ENCODE measurements at regions not wholly inside any gene's neighbourhood (a gene's known extent, or its start where the extent isn't known, plus 50 kb on each side); places are given as distances from the start of the nearest gene placed in this dataset.
"Not testable (repeated sequence)": the region's sequence is repeated elsewhere in the genome, so short reads cannot be mapped to it uniquely, and the experiment has no call there.

DNA sequence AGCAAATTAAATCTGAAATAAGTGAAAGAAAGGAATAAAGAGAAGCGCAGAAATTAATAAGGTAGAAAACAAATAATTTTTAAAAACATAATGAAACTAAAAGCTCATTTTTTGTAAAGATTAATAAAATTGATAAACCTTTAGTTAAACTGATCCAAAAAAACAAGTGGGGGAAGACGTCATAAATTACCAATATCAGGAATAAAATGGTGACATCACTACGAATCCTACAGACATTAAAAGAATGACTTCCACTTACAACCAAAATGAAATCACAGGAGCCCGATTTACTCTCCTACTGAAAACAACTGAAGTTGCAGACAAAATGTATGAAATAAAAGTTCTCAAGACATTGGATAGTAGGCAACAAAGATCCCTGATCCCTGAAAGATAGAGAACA is 68.1 kb upstream of the IFFO2 start:
- H3K4me3 ChIP-seq (ENCODE audit: low read depth, low read length): no peak overlapping the region
- TF ChIP-seq, protein P1, sequence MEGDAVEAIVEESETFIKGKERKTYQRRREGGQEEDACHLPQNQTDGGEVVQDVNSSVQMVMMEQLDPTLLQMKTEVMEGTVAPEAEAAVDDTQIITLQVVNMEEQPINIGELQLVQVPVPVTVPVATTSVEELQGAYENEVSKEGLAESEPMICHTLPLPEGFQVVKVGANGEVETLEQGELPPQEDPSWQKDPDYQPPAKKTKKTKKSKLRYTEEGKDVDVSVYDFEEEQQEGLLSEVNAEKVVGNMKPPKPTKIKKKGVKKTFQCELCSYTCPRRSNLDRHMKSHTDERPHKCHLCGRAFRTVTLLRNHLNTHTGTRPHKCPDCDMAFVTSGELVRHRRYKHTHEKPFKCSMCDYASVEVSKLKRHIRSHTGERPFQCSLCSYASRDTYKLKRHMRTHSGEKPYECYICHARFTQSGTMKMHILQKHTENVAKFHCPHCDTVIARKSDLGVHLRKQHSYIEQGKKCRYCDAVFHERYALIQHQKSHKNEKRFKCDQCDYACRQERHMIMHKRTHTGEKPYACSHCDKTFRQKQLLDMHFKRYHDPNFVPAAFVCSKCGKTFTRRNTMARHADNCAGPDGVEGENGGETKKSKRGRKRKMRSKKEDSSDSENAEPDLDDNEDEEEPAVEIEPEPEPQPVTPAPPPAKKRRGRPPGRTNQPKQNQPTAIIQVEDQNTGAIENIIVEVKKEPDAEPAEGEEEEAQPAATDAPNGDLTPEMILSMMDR (IDR thresholded peaks at IDR 0.05; ENCODE audit: insufficient read depth, low read length): no peak
- no peak for DNase-seq (ENCODE audit: low read depth)

DNA sequence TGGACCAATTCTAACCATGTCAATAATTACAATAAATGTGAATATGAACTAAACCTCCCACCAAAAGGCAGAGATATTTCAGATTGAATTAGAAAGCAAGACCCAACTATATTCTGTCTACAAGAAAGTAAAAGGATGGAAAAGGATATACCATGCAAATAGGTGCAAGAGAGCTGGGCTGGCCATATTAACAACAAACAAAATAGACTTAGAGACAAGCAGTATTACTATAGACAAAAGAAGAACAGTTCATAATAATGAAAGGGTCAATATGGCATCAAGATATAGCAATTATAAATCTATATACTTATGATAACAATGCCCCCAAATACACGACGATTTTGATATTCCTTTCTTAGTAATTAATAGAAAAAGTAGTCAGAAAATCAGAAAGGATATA is 67.3 kb upstream of the IFFO2 start:
- TF ChIP-seq, protein P1 (IDR thresholded peaks at IDR 0.05; ENCODE audit: insufficient read depth, low read length): no peak
- no peak for DNase-seq (ENCODE audit: low read depth)

DNA sequence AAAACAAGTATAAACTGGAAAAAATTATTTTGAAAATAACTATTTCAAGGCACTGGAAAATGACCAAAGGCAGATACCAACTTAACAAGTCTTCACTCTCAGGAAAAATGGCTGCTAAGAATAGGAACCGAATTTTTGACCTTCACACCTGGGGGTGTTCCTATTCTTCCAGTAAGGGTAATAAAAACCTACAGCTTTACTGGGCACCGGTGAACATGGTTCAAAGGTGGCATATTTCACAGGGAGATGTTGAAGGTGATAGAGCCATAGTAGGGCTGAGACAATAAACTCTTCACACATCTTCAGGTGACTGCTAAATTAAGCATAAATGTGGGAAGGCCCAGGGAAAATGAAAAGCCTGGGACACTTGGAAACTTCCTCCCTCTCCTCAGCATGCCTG is 65.4 kb upstream of the IFFO2 start:
- H3K4me3 ChIP-seq (ENCODE audit: low read depth, low read length): no peak overlapping the region
- TF ChIP-seq, protein P1 (IDR thresholded peaks at IDR 0.05; ENCODE audit: insufficient read depth, low read length): no peak
- DNase-seq (ENCODE audit: low read depth): no peak

More for the DNA sequence above, 67.3 kb upstream of the IFFO2 start:
- no peak overlapping the region for H3K4me3 ChIP-seq (ENCODE audit: low read depth, low read length)

DNA sequence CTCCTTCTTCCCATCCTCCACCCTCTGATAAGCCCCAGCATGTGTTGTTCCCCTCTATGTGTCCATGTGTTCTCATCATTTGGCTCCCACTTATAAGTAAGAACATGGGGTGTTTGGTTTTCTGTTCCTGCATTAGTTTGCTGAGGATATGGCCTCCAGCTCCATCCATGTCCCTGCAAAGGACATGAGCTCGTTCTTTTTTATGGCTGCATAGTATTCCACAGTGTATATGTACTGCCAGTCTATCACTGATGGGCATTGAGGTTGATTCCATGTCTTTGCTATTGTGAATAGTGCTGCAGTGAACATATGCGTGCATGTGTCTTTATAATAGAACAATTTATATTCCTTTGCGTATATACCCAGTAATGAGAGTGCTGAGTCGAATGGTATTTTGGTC is 62.8 kb upstream of the IFFO2 start:
- not testable (repeated sequence) for DNase-seq (ENCODE audit: low read depth); H3K4me3 ChIP-seq (ENCODE audit: low read depth, low read length)

DNA sequence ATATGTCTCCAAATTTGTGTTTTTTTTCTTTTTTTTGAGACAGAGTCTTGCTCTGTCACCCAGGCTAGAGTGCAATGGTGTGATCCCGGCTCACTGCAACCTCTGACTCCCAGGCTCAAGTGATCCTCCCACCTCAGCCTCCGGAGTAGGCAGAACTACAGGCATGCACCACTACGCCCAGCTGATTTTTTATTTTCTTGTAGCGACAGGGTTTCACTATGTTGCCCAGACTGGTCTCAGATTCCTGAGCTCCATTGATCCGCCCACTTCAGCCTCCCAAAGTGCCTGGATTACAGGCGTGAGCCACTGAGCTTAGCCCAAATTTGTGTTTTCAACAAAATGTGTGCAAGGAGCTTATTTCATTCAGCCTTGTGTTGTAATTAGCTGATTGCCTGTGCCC is 59.0 kb upstream of the IFFO2 start:
- TF ChIP-seq, protein P1 (IDR thresholded peaks at IDR 0.05; ENCODE audit: insufficient read depth, low read length): no peak
- H3K4me3 ChIP-seq (ENCODE audit: low read depth, low read length): no peak overlapping the region
- no peak for DNase-seq (ENCODE audit: low read depth)

DNA sequence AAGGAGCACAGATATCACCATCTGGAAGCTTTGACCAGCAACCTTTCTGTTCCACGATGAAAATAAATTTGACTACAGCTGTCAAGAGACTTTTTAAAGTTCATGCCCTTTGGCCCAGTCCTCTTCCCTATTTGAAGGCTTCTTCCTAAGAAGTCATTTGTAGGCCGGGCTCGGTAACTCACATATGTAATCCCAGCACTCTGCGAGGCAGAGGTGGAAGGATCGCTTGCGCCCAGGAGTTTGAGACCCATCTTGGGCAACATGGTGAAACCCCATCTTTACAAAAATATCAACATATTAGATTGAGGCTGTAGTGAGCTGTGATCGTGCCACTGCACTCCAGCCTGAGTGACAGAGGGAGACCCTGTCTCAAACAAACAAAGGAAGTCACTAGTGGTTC is 58.3 kb upstream of the IFFO2 start:
- no peak for DNase-seq (ENCODE audit: low read depth)
- TF ChIP-seq, protein P1 (IDR thresholded peaks at IDR 0.05; ENCODE audit: insufficient read depth, low read length): no peak
- H3K4me3 ChIP-seq (ENCODE audit: low read depth, low read length): no peak overlapping the region

DNA sequence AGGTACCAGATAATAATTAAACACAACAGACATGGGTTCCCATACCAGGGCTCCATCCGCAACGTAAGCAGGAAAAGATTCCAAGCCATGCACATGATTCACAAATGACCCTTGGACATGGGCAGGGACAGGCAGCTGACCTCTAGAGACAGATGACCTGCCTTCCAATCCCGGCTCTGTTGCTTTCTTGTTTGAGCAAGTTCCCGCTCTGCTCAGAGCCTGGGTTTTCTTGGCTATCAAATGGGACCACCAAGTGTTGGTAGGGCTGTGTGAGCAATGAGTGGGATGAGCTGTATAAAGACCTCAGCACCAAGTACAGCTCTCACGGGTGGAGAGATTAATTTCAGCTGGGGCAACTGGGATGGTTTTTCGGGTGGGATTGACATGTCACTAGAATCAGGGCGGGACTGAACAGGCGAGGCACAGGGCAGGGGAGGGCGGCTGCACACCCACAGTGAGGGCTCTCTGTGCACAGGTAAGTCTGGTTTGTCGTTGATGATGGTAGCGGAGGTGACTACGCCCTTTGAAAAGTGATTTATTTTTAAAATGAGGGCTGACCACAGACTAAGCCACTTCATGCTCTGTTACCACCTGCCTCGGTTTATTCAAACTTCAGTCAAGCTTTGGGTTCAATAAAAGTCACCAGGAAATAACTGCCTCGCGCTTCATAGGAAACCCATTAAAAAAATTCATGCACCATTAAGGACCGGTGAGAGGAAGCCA is 57.5 kb upstream of the IFFO2 start:
- no peak overlapping the region for H3K4me3 ChIP-seq (ENCODE audit: low read depth, low read length)
- no peak for DNase-seq (ENCODE audit: low read depth)
- TF ChIP-seq, protein P1 (IDR thresholded peaks at IDR 0.05; ENCODE audit: insufficient read depth, low read length): no peak

Measured in fibroblast of the aortic adventitia (primary cell).